ENCODE measurements at regions not wholly inside any gene's neighbourhood (a gene's known extent, or its start where the extent isn't known, plus 50 kb on each side); places are given as distances from the start of the nearest gene placed in this dataset.

DNA sequence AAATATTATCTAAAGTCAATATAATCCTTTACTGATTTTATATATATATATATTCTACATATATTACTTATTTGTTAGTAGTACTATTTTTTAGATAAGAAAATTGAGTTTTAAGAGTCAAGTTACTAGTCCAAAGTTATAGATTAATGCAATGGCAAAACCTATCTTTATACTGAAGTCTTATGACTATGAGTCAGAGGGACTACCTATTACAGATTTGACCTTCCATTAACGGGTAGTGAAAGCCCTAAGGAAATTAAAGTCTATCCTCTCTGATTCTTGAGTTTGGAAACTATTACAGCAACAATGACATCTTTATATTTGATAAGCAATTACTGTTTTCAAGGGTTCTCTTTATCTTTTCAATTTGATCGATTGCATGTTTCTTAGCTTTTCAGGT lies 315.8 kb downstream of the CASP12 start:
- DNase-seq: no peak

DNA sequence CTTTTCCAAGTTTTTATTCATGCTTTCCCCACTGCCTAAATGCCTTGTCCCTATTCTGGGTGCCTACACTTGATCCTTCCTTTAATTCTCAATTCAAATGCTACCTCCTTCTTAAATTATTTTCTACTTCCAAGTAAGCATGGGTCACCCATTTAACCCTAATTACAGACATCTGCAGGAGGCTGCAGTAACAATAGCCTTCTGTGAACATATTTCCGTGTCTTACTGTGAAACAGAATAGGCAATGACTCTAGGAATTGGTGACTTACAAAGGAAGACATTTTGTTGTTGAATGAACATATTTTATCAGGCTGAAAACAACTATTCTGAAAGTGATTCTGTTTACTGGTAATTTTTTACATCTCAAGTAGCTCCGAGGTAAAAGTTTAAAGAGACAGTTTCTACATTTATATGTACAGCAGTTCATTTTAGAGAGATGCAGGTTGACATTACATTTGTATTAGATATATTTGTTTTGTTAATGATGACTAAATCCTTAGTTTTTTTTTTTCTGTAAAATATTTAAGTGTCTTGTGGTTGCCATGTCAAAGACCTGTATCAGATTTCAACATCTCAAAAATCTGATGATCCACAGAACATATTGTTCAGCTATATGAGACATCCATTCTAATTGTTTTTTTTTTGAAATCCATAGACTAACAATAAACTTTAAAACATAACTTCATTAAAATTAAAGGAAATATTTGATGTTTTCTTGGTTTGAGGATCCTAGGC lies 316.8 kb downstream of the CASP12 start:
- DNase-seq: no peak

DNA sequence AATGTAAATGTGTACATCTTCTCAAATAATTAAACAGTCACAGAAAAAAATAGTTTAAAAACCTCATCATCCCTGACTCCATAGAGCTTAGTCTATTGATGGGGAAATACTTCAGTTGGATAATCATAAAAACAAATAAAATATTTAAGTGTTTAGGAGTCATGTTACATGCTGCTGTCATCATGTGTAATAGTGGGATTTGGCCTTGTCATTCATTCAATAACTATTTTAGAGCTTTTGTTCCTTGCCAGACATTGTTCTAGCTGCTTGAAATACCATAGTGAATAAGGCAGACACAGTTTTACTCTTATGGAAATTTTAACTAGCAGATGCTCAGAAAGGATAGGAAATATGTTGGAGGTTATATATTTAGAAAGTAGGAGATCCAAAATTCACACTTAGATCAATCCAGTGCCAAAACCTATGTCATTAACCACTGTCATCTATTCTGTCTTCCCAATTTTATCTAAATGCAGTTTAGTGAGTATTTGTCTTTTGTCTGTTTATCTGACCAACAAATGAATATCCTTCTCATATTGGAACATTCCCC lies 324.7 kb downstream of the CASP12 start:
- DNase-seq: no peak

DNA sequence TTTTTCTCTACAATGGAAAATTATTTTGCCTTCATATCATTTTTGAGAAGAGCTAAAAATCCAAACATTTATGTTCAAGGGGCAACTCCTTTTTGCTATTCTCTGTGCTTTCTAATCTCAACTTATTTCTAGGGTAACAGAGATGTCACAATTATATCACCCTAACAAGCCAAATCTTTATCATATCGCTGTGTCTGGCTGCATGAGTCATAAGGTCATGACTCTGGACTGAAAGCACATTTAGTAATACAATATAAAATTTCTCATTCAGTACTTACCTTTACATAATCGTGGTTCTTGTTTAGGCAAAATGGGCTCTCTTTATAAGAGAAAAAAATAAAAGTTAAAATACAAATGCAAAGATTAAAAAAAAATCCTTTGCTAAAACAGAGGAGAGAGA lies 326.0 kb downstream of the CASP12 start:
- DNase-seq: no peak

DNA sequence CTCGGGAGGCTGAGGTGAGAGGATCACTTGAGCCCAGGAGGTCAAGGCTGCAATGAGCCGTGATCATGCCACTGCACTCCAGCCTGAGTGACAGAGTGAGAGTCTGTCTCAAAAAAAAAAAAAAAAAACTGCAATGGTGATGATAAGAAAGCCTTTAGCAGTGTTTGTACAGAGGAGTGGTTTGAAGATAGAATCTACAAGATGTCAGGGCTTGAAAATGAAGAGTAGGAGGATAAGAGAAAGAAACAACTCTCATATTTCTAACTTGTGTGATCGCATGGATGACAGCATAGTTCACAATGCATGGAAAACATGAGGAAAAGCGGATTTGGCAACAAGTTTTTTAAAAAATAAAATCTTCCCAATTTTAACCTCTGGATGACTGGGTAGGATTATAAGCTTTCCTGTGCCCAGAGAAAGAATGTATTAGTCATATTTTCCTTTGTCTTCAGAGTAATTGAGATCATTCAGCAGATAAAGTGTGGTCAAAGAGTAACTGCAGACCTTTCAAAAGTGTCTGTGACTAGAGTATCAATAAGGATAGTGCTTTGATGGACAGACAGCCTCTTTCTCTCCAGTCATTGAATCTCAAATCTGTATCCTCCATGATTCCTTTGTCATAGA lies 328.1 kb downstream of the CASP12 start:
- no peak for DNase-seq

DNA sequence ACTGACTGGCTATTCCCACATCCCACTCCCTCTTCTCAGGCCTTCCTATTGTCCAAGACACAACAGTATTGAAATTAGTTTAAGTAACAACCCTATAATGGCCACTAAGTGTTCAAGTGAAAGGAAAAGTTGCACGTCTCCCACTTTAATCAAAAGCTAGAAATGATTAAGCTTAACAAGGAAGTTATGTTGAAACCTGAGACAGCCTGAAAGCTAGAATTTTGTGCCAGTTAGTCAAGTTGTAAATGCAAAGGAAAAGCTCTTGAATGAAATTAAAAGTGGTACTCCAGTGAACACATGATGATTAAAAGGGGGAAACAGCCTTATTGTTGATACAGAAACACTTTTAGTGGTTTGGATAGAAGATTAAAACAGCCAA lies 332.7 kb downstream of the CASP12 start:
- DNase-seq: no peak

DNA sequence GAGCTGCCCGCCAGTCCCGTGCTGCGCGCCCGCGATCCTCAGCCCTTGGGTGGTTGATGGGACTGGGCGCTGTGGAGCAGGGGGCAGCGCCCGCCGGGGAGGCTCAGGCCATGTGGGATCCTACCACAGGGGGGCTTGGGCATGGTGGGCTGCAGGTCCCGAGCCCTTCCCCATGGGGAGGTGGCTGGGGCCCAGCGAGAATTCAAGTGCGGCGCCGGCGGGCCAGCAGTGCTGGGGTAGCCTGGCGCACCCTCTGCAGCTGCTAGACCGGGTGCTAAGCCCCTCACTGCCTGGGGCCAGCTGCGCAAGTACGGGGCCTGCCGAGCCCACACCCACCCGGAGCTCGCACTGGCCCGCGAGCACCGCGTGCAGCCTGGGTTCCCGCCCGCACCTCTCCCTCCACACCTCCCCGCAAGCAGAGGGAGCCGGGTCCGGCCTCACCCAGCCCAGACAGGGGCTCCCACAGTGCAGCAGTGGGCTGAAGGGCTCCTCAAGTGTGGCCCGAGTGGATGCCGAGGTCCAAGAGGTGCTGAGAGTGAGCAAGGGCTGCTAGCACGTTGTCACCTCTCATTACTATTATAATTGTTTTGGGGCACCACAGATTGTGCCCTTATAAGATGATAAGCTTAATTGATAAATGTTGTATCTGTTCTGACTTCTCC lies 333.2 kb downstream of the CASP12 start:
- DNase-seq: no peak

DNA sequence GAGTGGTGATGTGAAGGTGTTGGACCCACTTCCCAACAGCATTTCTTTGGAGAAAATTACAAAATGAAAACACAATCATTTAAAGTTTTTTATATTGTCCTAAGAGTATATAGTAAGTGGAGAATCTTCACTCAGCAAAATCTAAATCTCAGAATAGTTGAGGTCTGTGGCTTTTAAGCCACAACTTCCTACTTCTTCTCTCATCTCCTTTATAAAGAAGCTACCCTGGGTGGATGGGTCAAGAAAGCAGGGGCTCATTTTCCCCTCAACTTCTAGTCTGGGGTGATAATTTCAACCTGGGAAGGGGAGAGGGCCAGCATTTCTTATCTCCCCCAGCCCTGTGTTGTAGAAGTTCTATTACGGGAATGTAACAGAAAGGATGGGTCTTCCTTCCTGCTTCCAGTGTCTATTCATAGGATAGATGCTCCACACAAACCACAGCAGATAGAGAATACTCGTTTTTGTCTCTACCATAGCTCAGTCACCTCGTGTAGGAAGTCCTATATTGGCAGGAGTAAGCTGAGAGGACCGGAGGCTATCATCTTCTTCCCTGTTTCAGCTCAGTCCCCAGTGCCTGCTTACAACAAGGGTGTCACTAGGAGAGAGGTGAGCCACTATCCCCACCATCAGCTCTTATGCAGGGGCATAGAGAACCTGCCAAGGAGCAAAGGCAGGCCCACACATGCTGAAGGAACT lies 341.5 kb downstream of the CASP12 start:
- DNase-seq: no peak

DNA sequence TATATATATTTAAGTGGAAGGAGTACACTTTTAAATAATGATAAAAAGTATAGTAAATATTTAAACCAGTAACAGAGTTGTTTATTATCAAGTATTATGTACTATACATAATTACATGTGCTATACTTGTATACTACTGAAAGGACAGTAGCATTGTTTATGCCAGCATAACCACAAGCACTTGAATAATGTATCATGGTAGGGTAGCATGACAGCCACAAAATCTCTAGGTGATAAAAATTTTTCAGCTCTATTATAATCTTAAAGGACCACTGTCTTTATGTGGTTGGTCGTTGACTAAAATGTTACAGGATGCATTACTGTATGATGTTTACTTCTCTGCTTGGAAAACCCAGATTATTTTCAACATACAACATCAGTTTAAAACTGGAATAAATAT lies 349.2 kb downstream of the CASP12 start:
- no peak for DNase-seq

DNA sequence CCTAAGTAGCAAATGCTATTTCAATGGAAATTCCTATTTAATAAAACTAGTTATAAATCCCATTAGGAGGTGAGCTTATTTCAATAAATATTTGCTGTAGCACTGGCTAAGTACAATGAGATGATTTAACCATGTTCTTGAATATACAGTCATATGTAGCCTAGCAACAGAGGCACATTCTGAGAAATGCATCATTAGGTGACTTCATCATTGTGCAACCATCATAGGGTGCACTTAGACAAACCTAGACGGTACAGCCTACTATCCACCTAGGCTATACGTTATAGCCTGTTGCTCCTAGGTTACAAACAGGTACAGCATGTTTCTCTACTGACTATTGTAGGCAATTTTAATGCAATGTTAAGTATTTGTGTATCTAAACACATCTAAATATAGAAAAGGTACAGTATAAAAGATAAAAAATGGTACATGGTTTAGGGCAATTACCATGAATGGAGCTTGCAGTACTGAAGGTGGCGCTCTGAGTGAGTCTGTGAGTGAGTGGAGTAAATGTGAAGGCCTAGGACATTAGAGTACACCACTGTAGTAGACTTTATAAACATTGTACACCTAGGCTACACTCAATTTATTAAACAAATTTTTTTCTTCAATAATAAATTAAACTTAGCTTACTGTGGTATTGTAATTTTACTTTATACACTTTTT lies 350.1 kb downstream of the CASP12 start:
- no peak for DNase-seq

DNA sequence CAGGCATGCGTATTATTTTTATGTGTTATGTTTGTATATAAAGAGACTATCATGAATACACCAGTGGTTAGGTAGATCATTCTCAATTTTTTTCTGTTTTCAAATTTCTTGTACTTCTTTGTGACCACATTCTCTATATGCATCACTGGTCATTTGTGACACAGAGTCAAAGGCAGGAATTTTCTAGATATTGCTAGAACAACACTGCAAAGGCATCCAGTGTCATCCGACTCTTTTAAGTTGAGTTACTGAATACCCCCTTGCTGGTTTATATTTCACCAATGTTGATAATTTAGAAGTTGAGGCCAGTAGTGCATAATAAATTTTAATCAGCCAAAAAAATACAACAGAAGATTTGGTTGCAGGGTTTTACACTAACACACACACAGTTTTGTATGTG lies 351.8 kb downstream of the CASP12 start:
- no peak for DNase-seq

DNA sequence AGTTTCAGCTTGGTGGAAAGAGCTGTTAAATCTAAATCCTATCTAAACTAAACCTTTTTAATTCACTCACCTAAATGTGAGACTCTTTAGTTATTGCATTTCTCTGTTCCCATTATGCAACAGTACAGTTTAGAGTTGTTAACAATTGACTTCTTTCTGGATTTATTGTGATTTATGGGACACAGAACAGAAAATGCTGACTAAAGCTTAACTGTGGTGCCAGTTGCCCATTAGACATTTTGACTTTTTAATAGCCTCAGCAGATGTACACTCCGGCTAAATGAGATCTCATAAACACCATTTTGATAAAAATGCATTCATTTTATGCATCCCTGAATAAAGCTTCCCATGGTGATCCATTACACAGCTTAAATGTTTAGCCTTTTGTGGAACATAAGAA lies 356.6 kb downstream of the CASP12 start:
- DNase-seq: no peak

DNA sequence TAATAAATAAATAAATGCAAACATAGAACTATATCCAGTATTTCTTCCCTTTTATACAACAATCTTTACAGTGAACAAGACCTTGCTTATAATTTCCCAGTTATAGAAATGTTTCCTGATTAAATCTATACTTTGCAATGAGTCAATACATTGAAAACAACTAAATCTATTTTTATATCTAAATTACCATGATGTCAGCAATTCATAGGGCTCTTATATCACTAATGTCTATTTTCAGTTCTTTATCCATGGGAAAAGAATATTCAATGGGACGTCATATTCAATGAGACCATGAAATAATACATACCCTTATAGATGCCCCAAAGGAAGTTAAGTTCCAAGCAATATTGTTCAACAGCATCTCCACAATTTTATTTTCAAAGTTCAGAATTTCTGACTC lies 359.9 kb downstream of the CASP12 start:
- DNase-seq: no peak

DNA sequence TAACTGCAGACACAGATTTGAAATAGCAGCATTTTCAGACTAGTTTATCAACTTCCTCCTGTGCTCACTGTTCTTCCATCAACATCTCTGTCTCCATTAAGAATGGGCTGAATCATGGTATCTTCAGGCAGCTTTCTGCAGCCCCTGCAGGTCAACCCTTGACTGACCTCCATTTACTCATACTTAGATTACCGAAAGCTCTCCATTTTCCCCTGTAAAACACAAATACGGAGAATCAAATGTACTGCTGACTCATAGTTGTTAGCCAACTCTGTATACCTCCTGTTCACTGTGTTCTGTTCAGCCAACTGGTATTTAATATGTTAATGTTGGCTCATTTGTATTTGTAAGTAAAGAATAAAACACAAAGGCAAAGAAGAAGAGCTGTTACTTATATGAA lies 364.0 kb downstream of the CASP12 start:
- DNase-seq: no peak

DNA sequence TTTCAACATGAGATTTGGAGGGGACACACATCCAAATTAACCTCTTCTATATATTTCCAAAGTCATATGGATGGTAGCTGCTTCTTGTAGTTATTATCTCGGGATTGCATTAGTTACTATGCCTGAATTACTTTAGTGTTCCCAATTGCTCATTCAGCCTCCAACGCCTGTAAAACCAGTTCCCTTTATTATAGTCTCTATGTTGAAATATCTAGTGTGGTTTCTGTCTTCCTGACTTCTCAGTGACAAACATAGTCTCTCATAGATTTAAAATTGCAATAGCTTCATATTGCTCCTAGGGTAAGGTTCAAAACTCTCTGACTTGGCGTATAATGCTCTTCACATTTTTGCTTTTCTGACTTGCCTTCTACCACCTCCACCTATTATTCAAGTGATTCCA lies 366.4 kb downstream of the CASP12 start:
- no peak for DNase-seq

DNA sequence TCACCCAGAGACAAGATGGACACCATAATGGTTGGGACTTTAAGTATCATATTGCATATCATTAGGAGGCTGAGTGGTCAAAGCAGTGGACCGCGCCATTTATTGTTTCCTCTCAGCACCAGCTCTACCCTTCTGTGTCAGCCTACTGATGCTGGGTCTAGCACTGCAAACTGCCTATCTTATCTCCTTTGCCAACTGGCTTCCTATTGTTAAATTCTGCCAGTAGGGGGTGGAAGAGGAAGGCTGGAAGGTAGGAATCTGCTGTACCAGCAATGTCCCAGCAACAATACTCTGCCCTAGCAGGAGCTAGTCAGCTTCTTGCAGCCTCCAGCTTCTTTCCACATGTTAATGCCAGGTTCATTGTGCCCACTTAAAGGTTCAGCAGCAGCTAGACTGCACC lies 367.1 kb upstream of the PDGFD start:
- no peak for DNase-seq

DNA sequence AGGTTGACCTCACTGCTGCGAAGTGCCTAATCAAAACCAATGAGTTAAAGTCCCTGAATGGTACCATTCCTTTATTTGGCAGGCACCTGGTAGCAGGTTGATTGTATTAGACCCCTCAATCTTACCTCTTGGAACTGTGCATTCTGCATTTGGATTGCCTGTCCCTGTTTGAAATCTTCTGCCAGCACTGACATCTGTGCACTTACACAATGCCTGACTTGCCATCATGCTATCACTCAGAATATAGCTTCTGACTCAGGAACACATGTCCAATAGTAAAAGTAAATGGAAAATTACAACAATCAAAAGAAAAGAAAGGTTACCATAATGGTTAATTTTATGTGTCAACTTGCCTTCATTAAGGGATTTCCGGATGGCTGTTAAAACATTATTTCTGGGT lies 366.0 kb upstream of the PDGFD start:
- DNase-seq: no peak

DNA sequence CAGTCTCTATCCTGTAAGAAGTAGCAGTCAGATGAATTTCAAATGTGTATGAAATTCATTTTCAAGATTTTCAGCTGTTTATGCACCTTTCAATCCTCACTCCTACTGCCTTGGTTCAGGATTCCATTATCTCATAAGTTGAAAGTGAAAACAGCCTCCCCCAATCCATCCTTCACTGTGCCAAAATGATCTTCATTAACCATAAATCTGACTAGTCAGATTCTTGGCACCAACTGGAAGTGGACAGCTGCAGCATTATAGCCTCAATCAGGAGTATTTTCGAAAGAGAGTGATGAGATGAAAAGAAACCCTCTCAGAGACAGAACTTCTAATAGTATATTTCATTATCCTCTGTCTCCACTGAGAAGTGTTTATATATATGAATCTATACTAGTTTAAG lies 365.3 kb upstream of the PDGFD start:
- DNase-seq: no peak

DNA sequence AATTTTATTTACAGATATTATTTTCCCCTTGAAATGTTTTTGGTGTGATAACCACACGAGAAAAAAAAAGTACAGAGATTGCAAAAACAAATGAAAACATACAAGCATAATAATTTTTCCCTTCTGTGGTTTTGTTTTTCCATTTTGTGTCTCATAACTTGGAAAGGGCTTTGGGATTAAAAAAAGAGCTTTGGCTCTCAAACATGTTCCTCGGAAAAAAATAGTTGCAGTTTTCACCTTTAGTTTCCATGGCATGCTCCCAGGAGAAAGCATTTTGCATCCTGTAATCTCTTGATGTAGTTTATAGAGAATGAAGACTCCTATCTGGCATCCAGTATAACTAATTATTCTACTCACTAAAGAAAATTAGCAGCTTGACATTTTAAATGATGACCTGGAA lies 362.1 kb upstream of the PDGFD start:
- DNase-seq: no peak

DNA sequence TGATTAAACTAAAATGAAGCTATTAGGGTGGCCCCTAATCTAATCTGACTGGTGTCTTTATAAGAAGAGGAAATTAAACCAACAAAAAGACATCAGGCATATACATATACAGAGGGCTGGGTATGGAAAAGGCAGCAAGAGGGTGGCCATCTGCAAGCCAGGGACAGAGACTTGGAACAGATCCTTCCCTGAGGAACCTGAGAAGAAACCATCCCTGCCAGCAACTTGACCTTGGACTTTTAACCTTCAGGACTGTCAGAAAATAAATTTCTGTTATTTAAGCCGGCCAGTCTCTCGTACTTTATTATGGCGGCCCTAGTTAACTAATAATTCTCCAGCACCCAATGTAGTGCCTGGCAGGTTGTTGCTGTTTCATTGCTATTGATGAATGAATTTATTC lies 361.5 kb upstream of the PDGFD start:
- DNase-seq: no peak

DNA sequence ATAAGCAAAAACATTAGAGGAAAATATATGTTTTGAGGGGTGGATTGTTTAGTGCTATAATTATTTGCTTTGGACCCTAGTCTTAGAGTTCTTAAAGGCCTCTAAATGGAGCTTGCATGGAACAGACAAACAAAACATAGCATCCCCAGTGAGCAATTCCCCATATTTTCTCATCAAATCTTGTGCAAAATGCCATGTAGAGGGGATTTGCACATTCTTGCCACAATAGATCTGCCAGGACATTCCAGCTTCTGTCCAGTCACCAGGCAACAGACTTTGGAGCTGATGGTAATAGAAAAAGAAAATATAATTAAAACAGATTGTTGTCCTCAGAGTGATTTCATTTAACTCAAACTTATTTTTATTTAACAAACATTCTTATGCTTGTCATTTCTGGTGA lies 360.3 kb upstream of the PDGFD start:
- no peak for DNase-seq

DNA sequence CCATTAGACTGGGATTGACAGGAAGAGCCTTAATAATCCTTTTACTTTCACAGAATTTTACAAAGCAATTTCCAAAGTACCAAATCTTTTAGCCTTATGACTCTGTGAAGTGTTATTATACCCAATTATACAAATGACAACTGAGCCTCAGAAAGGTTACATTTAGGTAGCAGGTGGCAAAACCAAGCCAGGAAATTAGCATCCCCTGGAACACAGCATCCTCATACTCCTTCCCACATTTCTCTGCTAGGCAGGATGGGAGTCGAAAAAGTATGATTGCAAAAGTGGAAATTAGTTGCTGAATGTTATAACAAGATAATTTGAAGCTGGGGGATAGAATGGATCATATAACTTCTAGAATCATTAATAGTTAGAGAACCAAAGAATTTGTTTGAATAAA lies 359.7 kb upstream of the PDGFD start:
- no peak for DNase-seq

DNA sequence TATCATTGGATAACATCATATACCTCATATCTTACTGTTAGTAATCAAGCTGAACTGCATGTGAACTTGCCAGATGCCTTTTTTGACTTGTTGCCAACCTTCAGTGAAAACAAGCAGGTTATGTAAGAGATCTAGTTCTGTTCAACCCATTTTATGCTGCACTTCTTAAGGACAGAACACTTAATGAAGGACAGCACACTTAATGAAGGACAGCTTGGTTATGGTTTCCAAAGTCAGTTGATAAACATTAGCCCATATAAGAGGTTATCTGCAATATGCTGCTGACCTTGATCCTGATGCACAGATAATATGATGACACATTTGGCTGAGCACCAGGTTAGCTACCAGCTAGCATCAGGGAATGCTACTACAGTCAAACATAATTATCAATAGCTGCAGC lies 358.7 kb upstream of the PDGFD start:
- DNase-seq: no peak

All from stimulated activated CD4-positive, alpha-beta T cell treated with anti-CD3 and anti-CD28 coated beads, Interleukin-4, amount 100 ng/mL, for 1 hour (primary cell).